ENCODE measurements at regions not wholly inside any gene's neighbourhood (a gene's known extent, or its start where the extent isn't known, plus 50 kb on each side); places are given as distances from the start of the nearest gene placed in this dataset.

DNA sequence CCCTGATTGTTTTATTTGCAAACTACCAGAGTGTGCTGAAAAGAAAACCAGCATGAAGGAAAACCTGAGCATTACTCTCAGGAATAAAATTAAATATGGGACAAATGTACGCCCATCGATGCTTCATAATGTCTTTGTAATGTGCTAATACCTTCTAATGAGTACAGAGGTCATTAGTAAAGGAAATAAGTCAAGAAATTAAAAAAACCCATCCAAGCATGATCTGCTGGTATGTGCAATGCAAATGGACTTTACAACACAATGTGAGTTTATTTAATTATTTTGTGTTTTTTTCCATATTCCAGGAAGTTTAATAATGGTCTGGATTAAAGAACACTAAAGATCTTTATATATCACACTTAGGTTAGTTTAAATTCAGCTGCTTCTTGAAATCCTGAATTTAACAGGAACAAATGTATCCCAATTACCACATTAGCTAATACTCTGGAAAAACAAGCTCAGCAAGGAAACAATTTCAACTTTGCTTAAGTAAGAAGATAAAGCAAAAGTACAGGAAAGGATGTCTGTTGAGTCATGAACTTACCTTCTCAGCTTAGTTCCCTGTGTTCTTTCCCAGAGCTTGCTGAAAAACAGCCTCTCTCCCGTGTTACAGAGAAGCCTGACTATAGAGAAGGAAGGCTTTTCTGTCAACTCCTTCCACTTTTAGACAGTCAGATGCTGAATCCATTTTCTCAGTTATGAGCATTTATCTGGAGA, 179.3 kb upstream of the TMEM260 start:
- no peak overlapping the region for H3K4me2 ChIP-seq (ENCODE audit: insufficient read depth, low read length)
- no peaks in the 10 kb centered on the region for H3K27me3 ChIP-seq (ENCODE audit: insufficient read depth, low read length)
- H2AFZ ChIP-seq (ENCODE audit: low read length), result no peak overlapping the region
- TF ChIP-seq, protein P1, sequence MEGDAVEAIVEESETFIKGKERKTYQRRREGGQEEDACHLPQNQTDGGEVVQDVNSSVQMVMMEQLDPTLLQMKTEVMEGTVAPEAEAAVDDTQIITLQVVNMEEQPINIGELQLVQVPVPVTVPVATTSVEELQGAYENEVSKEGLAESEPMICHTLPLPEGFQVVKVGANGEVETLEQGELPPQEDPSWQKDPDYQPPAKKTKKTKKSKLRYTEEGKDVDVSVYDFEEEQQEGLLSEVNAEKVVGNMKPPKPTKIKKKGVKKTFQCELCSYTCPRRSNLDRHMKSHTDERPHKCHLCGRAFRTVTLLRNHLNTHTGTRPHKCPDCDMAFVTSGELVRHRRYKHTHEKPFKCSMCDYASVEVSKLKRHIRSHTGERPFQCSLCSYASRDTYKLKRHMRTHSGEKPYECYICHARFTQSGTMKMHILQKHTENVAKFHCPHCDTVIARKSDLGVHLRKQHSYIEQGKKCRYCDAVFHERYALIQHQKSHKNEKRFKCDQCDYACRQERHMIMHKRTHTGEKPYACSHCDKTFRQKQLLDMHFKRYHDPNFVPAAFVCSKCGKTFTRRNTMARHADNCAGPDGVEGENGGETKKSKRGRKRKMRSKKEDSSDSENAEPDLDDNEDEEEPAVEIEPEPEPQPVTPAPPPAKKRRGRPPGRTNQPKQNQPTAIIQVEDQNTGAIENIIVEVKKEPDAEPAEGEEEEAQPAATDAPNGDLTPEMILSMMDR (IDR thresholded peaks at IDR 0.05; ENCODE audit: extremely low read depth, low read depth, low read length), result no peak
- H3K79me2 ChIP-seq (ENCODE audit: insufficient read depth, low read length), result no peaks in the 10 kb centered on the region
- DNase-seq (ENCODE audit: insufficient read length, low spot score, missing footprints), result no peak
- no peak overlapping the region for H3K27ac ChIP-seq (ENCODE audit: low read depth, low read length)
- H4K20me1 ChIP-seq (ENCODE audit: insufficient read depth, low read length), result no peaks in the 10 kb centered on the region
- H3K4me3 ChIP-seq (ENCODE audit: insufficient read depth, low read length), result no peak overlapping the region
- no peaks in the 10 kb centered on the region for H3K4me1 ChIP-seq (ENCODE audit: insufficient read depth, low read length)
- H3K9me3 ChIP-seq (ENCODE audit: low read depth, low read length), result no peaks in the 10 kb centered on the region
- no peaks in the 10 kb centered on the region for H3K36me3 ChIP-seq (ENCODE audit: insufficient read depth, low read length)

DNA sequence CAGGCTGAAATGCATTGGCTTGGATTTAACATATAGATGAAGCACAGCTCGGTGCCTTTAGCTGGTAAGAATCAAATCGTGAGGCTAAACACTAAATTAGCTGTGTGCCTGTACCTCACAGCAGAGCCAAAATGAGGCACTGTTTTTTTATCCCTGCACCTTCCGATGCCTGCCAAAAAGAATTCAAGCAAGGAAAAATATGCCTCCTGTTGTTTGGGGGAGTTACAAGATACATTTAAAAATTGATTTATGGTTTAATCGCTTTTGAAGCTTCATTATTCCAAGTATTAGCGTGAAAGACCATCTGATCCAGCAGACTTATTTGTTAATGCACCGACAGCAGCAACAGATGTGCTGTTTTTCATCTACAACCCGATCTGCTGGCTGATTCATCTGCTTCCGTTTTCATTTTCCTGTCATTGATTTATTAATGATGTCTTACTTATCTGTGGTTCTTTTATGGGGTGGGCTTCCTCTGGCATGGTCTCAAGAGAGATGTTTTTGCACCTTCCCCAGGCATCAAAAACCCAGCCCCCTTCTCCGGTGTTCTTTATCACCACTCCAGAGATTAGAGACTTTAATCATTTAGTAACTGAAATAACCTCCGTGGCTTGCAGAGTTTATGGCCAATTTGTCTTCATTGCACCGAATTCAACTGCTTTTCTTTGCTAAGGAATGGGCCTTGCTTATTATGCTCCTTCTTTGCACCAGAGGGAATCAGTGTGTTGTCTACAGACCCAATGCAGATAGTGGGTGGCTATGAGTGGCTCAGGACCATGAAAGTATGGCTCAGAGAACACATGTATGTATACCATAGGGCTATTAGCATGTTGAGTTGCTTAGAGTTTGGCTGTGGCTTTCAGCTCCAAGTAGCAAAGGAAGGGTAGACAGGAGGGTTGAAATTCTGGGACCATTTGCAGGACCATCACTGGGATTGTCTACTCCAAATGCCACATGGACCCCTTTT, 166.8 kb upstream of the TMEM260 start:
- Histone ChIP-seq H3K79me2 (ENCODE audit: insufficient read depth, low read length) (no peaks in the 10 kb centered on the region), H3K4me2 (ENCODE audit: insufficient read depth, low read length) (no peak overlapping the region), H4K20me1 (ENCODE audit: insufficient read depth, low read length) (no peaks in the 10 kb centered on the region), H3K36me3 (ENCODE audit: insufficient read depth, low read length) (no peaks in the 10 kb centered on the region), H3K9me3 (ENCODE audit: low read depth, low read length) (no peaks in the 10 kb centered on the region), H3K27me3 (ENCODE audit: insufficient read depth, low read length) (no peaks in the 10 kb centered on the region), H3K4me3 (ENCODE audit: insufficient read depth, low read length) (no peak overlapping the region), H3K4me1 (ENCODE audit: insufficient read depth, low read length) (no peaks in the 10 kb centered on the region), H2AFZ (ENCODE audit: low read length) (no peak overlapping the region), H3K27ac (ENCODE audit: low read depth, low read length) (no peak overlapping the region)
- TF ChIP-seq, protein P1 (IDR thresholded peaks at IDR 0.05; ENCODE audit: extremely low read depth, low read depth, low read length), result no peak
- DNase-seq (ENCODE audit: insufficient read length, low spot score, missing footprints), result no peak

DNA sequence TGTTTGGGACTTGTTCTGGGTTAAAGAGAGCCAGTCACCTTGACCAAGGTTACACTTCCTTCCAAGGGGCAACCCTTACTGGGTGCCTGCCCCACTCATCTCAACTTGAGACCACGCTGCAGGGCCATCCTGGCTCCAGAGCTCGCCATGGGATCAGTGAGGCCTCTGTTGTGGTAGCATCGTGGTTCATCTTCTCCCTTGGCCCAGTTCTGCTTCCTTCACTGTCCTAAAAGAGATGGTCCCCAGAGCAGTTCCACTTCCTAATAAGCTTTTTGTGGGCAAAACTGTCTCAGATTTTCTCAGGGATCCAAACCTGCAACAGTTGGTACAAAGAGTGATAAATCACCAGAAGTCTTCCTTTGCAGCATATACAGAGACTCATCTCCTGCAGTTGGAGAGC, 165.9 kb upstream of the TMEM260 start:
- H3K27ac ChIP-seq (ENCODE audit: low read depth, low read length), result no peak overlapping the region
- no peaks in the 10 kb centered on the region for H3K79me2 ChIP-seq (ENCODE audit: insufficient read depth, low read length)
- no peaks in the 10 kb centered on the region for H3K4me1 ChIP-seq (ENCODE audit: insufficient read depth, low read length)
- no peaks in the 10 kb centered on the region for H3K27me3 ChIP-seq (ENCODE audit: insufficient read depth, low read length)
- TF ChIP-seq, protein P1 (IDR thresholded peaks at IDR 0.05; ENCODE audit: extremely low read depth, low read depth, low read length), result no peak
- no peak overlapping the region for H3K4me3 ChIP-seq (ENCODE audit: insufficient read depth, low read length)
- H4K20me1 ChIP-seq (ENCODE audit: insufficient read depth, low read length), result no peaks in the 10 kb centered on the region
- H3K9me3 ChIP-seq (ENCODE audit: low read depth, low read length), result no peaks in the 10 kb centered on the region
- H2AFZ ChIP-seq (ENCODE audit: low read length), result no peak overlapping the region
- no peak overlapping the region for H3K4me2 ChIP-seq (ENCODE audit: insufficient read depth, low read length)
- no peaks in the 10 kb centered on the region for H3K36me3 ChIP-seq (ENCODE audit: insufficient read depth, low read length)
- DNase-seq (ENCODE audit: insufficient read length, low spot score, missing footprints), result no peak

DNA sequence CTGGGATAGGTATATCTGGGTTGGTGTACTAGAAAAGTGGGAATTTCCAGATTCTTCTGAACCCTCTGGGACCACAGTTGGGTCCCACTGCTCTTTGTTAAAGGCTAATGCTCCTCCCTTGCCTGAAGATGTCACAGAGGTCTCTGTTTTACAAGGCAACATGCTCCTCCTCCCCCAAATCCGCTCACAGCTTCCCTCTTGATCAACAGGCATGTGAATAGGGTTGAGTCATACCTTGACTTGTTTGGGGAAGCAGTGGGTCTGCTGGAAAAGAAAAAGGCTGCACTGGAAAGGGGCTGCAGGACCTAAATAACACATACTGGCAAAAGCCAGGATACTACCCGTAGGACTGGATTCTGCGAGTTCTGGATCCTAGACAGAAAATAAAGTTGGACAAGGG, 165.4 kb upstream of the TMEM260 start:
- Histone ChIP-seq H2AFZ (ENCODE audit: low read length) (no peak overlapping the region), H3K27me3 (ENCODE audit: insufficient read depth, low read length) (no peaks in the 10 kb centered on the region), H3K4me1 (ENCODE audit: insufficient read depth, low read length) (no peaks in the 10 kb centered on the region), H3K4me3 (ENCODE audit: insufficient read depth, low read length) (no peak overlapping the region), H3K4me2 (ENCODE audit: insufficient read depth, low read length) (no peak overlapping the region), H3K9me3 (ENCODE audit: low read depth, low read length) (no peaks in the 10 kb centered on the region), H4K20me1 (ENCODE audit: insufficient read depth, low read length) (no peaks in the 10 kb centered on the region), H3K27ac (ENCODE audit: low read depth, low read length) (no peak overlapping the region), H3K79me2 (ENCODE audit: insufficient read depth, low read length) (no peaks in the 10 kb centered on the region), H3K36me3 (ENCODE audit: insufficient read depth, low read length) (no peaks in the 10 kb centered on the region)
- TF ChIP-seq, protein P1 (IDR thresholded peaks at IDR 0.05; ENCODE audit: extremely low read depth, low read depth, low read length), result no peak
- DNase-seq (ENCODE audit: insufficient read length, low spot score, missing footprints), result no peak
